NCI-H2029 treated with DMSO at 0.1 percent for 48 hours (cell line): ENCODE measurements at regions not wholly inside any gene's neighbourhood (a gene's known extent, or its start where the extent isn't known, plus 50 kb on each side); places are given as distances from the start of the nearest gene placed in this dataset.

ENCODE experiments used
- DNase-seq: peaks from one replicate; lab custom pipeline; 2025; lab: John Stamatoyannopoulos, UW

GRCh38 chr13:105058517-105058916 is 1476.9 kb downstream of the EFNB2 start:
- DNase-seq = no peak

GRCh38 chr13:105052711-105053110 is 1482.8 kb downstream of the EFNB2 start:
- no peak for DNase-seq

GRCh38 chr13:105050686-105051085 is 1484.8 kb downstream of the EFNB2 start:
- no peak for DNase-seq

- DNase-seq = no peak
Measured at GRCh38 chr13:105048677-105049076, 1486.8 kb downstream of the EFNB2 start.

GRCh38 chr13:105047676-105048295 is 1487.7 kb downstream of the EFNB2 start:
- DNase-seq = no peak

GRCh38 chr13:105037110-105037509 is 1498.4 kb downstream of the EFNB2 start:
- DNase-seq = no peak

GRCh38 chr13:105035092-105035491 is 1500.4 kb downstream of the EFNB2 start:
- DNase-seq = no peak

GRCh38 chr13:105033999-105034398 is 1501.5 kb downstream of the EFNB2 start:
- DNase-seq = no peak

- DNase-seq = no peak
Measured at GRCh38 chr13:105031306-105031705, 1504.2 kb downstream of the EFNB2 start.

- no peak for DNase-seq
Measured at GRCh38 chr13:105030851-105031250, 1504.6 kb downstream of the EFNB2 start.

GRCh38 chr13:105019073-105019472 is 1516.4 kb downstream of the EFNB2 start:
- DNase-seq = no peak

- no peak for DNase-seq
Measured at GRCh38 chr13:105016266-105016665, 1519.2 kb downstream of the EFNB2 start.

GRCh38 chr13:105008604-105009003 is 1526.9 kb downstream of the EFNB2 start:
- DNase-seq = no peak

- DNase-seq = no peak
Measured at GRCh38 chr13:105007166-105007808, 1528.2 kb downstream of the EFNB2 start.

GRCh38 chr13:104996022-104996421 is 1539.4 kb downstream of the EFNB2 start:
- DNase-seq = no peak

GRCh38 chr13:104993708-104994107 is 1541.8 kb downstream of the EFNB2 start:
- no peak for DNase-seq

GRCh38 chr13:104987621-104988020 is 1547.8 kb downstream of the EFNB2 start:
- DNase-seq = no peak

GRCh38 chr13:104984296-104984818 is 1551.1 kb downstream of the EFNB2 start:
- no peak for DNase-seq

GRCh38 chr13:104983601-104984000 is 1551.9 kb downstream of the EFNB2 start:
- no peak for DNase-seq

- DNase-seq = no peak
Measured at GRCh38 chr13:104980586-104980985, 1554.9 kb downstream of the EFNB2 start.

- DNase-seq = no peak
Measured at GRCh38 chr13:104979281-104980030, 1556.0 kb downstream of the EFNB2 start.

GRCh38 chr13:104976986-104977385 is 1558.5 kb downstream of the EFNB2 start:
- no peak for DNase-seq

- no peak for DNase-seq
Measured at GRCh38 chr13:104975272-104975671, 1560.2 kb downstream of the EFNB2 start.
